Keratinocyte (primary cell): ENCODE measurements at regions not wholly inside any gene's neighbourhood (a gene's known extent, or its start where the extent isn't known, plus 50 kb on each side); places are given as distances from the start of the nearest gene placed in this dataset.

ENCODE experiments used
- EZH2 ChIP-seq: IDR thresholded peaks from one replicate; pipeline ENCODE4 v1.6.1; 2012; ENCODE audit warnings: inconsistent platforms, mild to moderate bottlenecking, low read length, moderate library complexity
- TF ChIP-seq, protein P1 (sequence below), 3 experiments: IDR thresholded peaks in 1 of 3; conservative IDR thresholded peaks in 1 of 3; optimal IDR thresholded peaks in 1 of 3; 2 replicates in 2 of 3; 3 replicates in 1 of 3; pipeline versions ENCODE3 to v1.5.1; 2011; ENCODE audit warnings: low read length in 3 of 3, mild to moderate bottlenecking in 3 of 3, moderate library complexity in 2 of 3, control low read depth in 1 of 3, inconsistent platforms in 1 of 3; ENCODE audit not compliant: insufficient read depth in 2 of 3; ENCODE audit errors: extremely low read depth in 1 of 3

DNA sequence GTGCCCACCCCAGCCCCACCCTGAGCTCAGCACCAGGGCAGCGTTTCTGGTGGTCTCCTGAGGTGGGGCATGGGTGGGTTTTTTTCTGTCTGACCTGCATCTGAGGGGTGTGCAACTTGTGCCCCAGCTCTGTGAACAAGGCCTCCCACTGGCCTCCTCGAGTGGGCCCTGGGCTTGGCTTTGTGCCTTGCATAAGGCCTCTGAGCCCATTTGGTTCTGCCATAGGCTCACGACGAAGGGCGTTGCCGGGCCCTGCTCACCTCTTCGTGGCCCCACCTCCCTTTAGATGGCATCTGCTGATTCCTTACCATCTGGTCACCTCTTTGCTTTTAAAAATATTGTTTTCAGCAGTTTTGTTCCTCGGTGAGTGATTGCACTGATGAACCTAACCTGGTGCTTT lies 127.1 kb upstream of the COL5A1 start:
- TF ChIP-seq, protein P1, sequence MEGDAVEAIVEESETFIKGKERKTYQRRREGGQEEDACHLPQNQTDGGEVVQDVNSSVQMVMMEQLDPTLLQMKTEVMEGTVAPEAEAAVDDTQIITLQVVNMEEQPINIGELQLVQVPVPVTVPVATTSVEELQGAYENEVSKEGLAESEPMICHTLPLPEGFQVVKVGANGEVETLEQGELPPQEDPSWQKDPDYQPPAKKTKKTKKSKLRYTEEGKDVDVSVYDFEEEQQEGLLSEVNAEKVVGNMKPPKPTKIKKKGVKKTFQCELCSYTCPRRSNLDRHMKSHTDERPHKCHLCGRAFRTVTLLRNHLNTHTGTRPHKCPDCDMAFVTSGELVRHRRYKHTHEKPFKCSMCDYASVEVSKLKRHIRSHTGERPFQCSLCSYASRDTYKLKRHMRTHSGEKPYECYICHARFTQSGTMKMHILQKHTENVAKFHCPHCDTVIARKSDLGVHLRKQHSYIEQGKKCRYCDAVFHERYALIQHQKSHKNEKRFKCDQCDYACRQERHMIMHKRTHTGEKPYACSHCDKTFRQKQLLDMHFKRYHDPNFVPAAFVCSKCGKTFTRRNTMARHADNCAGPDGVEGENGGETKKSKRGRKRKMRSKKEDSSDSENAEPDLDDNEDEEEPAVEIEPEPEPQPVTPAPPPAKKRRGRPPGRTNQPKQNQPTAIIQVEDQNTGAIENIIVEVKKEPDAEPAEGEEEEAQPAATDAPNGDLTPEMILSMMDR (optimal IDR thresholded peaks at IDR 0.05 in 1 of 3, IDR thresholded peaks at IDR 0.05 in 1 of 3, conservative IDR thresholded peaks at IDR 0.05 in 1 of 3; ENCODE audit: extremely low read depth in 1 of 3, insufficient read depth in 2 of 3, low read length in 3 of 3): no peak
- no peak for TF ChIP-seq EZH2
